Panc1 (cell line): ENCODE measurements at regions not wholly inside any gene's neighbourhood (a gene's known extent, or its start where the extent isn't known, plus 50 kb on each side); places are given as distances from the start of the nearest gene placed in this dataset.

Experiments
- ATAC-seq: fragments of 200-7000 bp; cut with Tn5 transposase; 2 replicates; pipeline ENCODE4 v1.9.1; 2020; ENCODE audit warnings: mild to moderate bottlenecking, moderate library complexity
- BruUV-seq: library from RNA; stranded (reverse); fragments of 400-500 nt; replicated peaks from 2 replicates; lab custom pipeline; 2021; lab: Mats Ljungman, UMichigan
- CTCF ChIA-PET: fragments of 300-600 bp; sonication (Branson Sonifier 250); formaldehyde crosslinking; loops from one replicate; lab custom pipeline; 2022; ENCODE audit warnings: antibody characterized with exemption; lab: Charles Lee
- POLR2A ChIA-PET: fragments of 300-600 bp; sonication (Branson Sonifier 250); formaldehyde crosslinking; loops from one replicate; lab custom pipeline; 2022; ENCODE audit warnings: antibody characterized with exemption; lab: Charles Lee
- DNase-seq: peaks from one replicate; pipeline ENCODE4 v3.0.0-alpha.2; 2010; ENCODE audit warnings: low read depth, low spot score
- H3K27ac ChIP-seq: 2 replicates; pipeline ENCODE4 v1.5.1; 2011; ENCODE audit warnings: mild to moderate bottlenecking, low read length, inconsistent platforms
- H3K27me3 ChIP-seq: fragments of 200-500 bp; sonication (Bioruptor generic); 2 replicates; pipeline ENCODE4 v1.6.0; 2014; ENCODE audit warnings: low read length, inconsistent platforms; ENCODE audit not compliant: control insufficient read depth, insufficient read depth
- H3K36me3 ChIP-seq: fragments of 200-500 bp; sonication (Bioruptor generic); 2 replicates; pipeline ENCODE4 v1.5.1; 2014; ENCODE audit warnings: inconsistent platforms, mild to moderate bottlenecking, low read length, moderate library complexity; ENCODE audit not compliant: control insufficient read depth, insufficient read depth
- H3K4me1 ChIP-seq: 2 replicates; pipeline ENCODE4 v1.5.1; 2011; ENCODE audit warnings: inconsistent platforms, mild to moderate bottlenecking, low read length, moderate library complexity; ENCODE audit not compliant: control insufficient read depth, insufficient read depth
- H3K4me3 ChIP-seq, 2 experiments: 2 replicates each; pipeline ENCODE4 v1.5.1; 2011 to 2012; ENCODE audit warnings: low read depth in 2 of 2, low read length in 2 of 2, mild to moderate bottlenecking in 2 of 2, inconsistent platforms in 1 of 2, moderate library complexity in 1 of 2
- H3K9me3 ChIP-seq: fragments of 200-500 bp; sonication (Bioruptor generic); 2 replicates; pipeline ENCODE4 v1.5.1; 2014; ENCODE audit warnings: low read depth, mild to moderate bottlenecking, inconsistent platforms, low read length, moderate library complexity; ENCODE audit not compliant: control insufficient read depth, insufficient read depth
- POLR2AphosphoS5 ChIP-seq: IDR thresholded peaks from 2 replicates; pipeline ENCODE4 v1.6.1; 2012; ENCODE audit warnings: mild to moderate bottlenecking, low read depth, low read length, moderate library complexity
- REST ChIP-seq, 2 experiments: IDR thresholded peaks; 2 replicates each; pipeline ENCODE4 v1.6.1; 2011 to 2012; ENCODE audit warnings: low read depth in 2 of 2, control low read depth in 1 of 2, low read length in 1 of 2, mild to moderate bottlenecking in 1 of 2, moderate library complexity in 1 of 2; ENCODE audit not compliant: insufficient read depth in 1 of 2
- SIN3A ChIP-seq: IDR thresholded peaks from 2 replicates; pipeline ENCODE4 v1.6.1; 2012; ENCODE audit warnings: low read depth, mild to moderate bottlenecking, low read length, moderate library complexity, borderline replicate concordance; ENCODE audit not compliant: insufficient read depth
- TCF7L2 ChIP-seq: IDR thresholded peaks from 2 replicates; pipeline ENCODE4 v1.6.1; 2011; ENCODE audit warnings: mild to moderate bottlenecking, low read depth, low read length, inconsistent platforms
- in situ Hi-C: cut with HindIII; loops from 2 replicates; pipeline ENCODE4 v1.10.0; 2016; ENCODE audit warnings: low sequenced_read_pairs, low pct_unique_long_range_greater_than_20kb
- intact Hi-C: fragments of 100-400 bp; cut with micrococcal nuclease; formaldehyde crosslinking; loops from one replicate; pipeline ENCODE4 v1.10.0; 2022; ENCODE audit not compliant: unreplicated experiment
- TF ChIP-seq, protein P1 (sequence below): fragments of 450-650 bp; IDR thresholded peaks from 2 replicates; pipeline ENCODE4 v1.5.1; 2017; ENCODE audit warnings: mild to moderate bottlenecking

DNA sequence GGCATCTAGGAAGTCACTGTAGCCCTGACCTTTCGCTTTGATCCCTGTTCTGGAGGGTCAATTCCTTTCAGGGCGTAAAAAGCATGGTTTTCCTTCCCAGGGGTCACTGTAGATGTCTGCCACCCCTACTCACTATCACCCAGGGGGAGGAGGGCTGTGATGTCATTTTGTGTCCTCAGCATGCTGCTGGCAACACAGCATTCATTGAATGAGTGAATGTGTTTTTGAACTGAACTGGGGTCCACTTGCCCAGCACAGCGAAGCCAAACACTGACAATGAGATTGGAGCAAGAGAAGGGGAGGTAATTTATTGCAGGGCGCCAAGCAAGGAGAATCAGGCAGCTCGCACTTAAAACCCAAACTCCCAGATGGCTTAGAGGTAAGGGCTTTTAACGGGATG lies 78.2 kb upstream of the PGBD5 start:
- intact Hi-C loops (no loop called here), in situ Hi-C loops (no loop called here)
- H3K27me3 ChIP-seq = peaks cover 4% of the 10 kb centered on the region; the same call in 1 of the 2 replicates
- H3K4me1 ChIP-seq = no peaks in the 10 kb centered on the region
- no peaks in the 10 kb centered on the region for H3K9me3 ChIP-seq
- TF ChIP-seq POLR2AphosphoS5 (no peak), TCF7L2 (no peak), SIN3A (no peak), REST (IDR thresholded peaks at IDR 0.05; ENCODE audit: insufficient read depth in 1 of 2, low read depth in 2 of 2, low read length in 1 of 2) (no peak)
- TF ChIP-seq, protein P1, sequence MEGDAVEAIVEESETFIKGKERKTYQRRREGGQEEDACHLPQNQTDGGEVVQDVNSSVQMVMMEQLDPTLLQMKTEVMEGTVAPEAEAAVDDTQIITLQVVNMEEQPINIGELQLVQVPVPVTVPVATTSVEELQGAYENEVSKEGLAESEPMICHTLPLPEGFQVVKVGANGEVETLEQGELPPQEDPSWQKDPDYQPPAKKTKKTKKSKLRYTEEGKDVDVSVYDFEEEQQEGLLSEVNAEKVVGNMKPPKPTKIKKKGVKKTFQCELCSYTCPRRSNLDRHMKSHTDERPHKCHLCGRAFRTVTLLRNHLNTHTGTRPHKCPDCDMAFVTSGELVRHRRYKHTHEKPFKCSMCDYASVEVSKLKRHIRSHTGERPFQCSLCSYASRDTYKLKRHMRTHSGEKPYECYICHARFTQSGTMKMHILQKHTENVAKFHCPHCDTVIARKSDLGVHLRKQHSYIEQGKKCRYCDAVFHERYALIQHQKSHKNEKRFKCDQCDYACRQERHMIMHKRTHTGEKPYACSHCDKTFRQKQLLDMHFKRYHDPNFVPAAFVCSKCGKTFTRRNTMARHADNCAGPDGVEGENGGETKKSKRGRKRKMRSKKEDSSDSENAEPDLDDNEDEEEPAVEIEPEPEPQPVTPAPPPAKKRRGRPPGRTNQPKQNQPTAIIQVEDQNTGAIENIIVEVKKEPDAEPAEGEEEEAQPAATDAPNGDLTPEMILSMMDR = no peak
- BruUV-seq = no TSS peak
- ChIA-PET POLR2A (no interaction called here), CTCF (no interaction called here)
- DNase-seq (no peak), ATAC-seq (no peak)
- H3K36me3 ChIP-seq = no peaks in the 10 kb centered on the region
- H3K4me3 ChIP-seq = no peak overlapping the region
- no peak overlapping the region for H3K27ac ChIP-seq

DNA sequence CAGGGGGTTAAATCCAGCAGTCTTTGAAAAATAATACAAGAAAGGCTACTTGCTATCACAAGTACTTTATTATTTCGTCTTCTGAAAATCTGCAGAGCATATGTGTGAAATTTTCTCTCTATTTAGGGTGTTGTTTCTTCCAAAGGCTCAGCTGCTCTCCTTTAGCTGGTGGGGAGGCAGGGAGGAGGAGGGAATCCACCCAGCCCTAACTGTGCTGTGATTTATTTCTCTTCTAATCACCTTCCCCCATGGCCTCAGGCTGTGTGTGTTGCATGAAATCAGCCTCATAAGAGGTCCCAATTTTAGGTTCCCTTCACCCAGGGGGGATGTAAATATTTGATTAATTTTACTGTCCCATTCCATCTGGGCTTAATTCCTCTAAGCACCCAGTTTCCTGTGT lies 77.6 kb upstream of the PGBD5 start:
- DNase-seq (no peak), ATAC-seq (no peak)
- Histone ChIP-seq H3K27me3 (peaks cover 6% of the 10 kb centered on the region; the same call in 1 of the 2 replicates), H3K9me3 (no peaks in the 10 kb centered on the region), H3K36me3 (no peaks in the 10 kb centered on the region), H3K27ac (no peak overlapping the region), H3K4me3 (no peak overlapping the region), H3K4me1 (no peaks in the 10 kb centered on the region)
- in situ Hi-C loops (no loop called here), intact Hi-C loops (no loop called here)
- CTCF ChIA-PET = no interaction called here
- TF ChIP-seq TCF7L2 = no peak
- TF ChIP-seq POLR2AphosphoS5 = no peak
- TF ChIP-seq, protein P1 = no peak
- no peak for TF ChIP-seq REST (IDR thresholded peaks at IDR 0.05; ENCODE audit: insufficient read depth in 1 of 2, low read depth in 2 of 2, low read length in 1 of 2)
- no peak for TF ChIP-seq SIN3A
- BruUV-seq = no TSS peak
- POLR2A ChIA-PET = no interaction called here
